22Rv1 (cell line): ENCODE measurements at regions not wholly inside any gene's neighbourhood (a gene's known extent, or its start where the extent isn't known, plus 50 kb on each side); places are given as distances from the start of the nearest gene placed in this dataset.

Source experiments
- ZFX ChIP-seq: fragments of 450-650 bp; IDR thresholded peaks from 2 replicates; pipeline ENCODE4 v1.6.1; 2017; ENCODE audit warnings: antibody characterized with exemption, borderline replicate concordance
- TF ChIP-seq, protein P1 (sequence below): fragments of 450-650 bp; IDR thresholded peaks from 2 replicates; pipeline ENCODE4 v1.5.1; 2017; ENCODE audit warnings: mild to moderate bottlenecking

DNA sequence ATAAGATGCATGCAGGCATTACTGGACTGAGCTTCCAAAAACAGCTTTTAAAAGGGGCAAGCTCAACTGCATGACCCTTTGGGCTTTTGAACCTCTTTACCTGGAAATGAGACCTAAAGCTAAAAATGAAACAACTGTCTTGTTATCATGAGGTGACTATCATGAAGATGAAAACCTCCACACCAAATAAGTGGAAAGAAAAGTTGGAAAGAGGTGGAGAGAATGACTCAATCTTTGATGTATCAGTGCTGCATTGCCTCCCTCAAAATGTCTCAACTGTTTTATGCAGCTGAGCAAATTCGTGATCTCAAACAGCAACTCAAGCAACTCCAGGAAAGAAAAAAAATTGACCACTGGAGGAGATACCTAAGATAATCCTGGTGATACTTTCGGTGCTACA lies 307.1 kb downstream of the KBTBD8 start:
- TF ChIP-seq, protein P1, sequence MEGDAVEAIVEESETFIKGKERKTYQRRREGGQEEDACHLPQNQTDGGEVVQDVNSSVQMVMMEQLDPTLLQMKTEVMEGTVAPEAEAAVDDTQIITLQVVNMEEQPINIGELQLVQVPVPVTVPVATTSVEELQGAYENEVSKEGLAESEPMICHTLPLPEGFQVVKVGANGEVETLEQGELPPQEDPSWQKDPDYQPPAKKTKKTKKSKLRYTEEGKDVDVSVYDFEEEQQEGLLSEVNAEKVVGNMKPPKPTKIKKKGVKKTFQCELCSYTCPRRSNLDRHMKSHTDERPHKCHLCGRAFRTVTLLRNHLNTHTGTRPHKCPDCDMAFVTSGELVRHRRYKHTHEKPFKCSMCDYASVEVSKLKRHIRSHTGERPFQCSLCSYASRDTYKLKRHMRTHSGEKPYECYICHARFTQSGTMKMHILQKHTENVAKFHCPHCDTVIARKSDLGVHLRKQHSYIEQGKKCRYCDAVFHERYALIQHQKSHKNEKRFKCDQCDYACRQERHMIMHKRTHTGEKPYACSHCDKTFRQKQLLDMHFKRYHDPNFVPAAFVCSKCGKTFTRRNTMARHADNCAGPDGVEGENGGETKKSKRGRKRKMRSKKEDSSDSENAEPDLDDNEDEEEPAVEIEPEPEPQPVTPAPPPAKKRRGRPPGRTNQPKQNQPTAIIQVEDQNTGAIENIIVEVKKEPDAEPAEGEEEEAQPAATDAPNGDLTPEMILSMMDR, result no peak
- no peak for TF ChIP-seq ZFX
